ENCODE measurements at regions not wholly inside any gene's neighbourhood (a gene's known extent, or its start where the extent isn't known, plus 50 kb on each side); places are given as distances from the start of the nearest gene placed in this dataset.

DNA sequence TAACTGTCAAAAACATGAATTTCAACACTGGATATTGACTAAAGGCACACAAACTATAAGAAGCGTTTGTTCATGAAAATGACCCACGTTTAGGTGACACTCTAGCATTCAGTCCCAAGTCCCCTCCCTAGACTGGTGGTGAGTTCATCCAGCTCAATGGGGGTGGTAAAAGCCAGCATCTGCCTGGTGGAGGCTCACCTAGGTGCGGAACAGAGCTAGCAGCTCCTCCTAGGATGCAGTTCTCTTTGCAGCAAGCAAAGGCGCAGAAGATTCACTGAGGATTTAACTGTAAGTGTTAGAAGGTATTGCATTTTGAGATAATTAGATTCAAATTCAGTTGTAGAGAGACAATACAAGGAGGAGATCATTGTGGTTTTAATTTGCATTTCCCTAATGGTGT lies 87.6 kb downstream of the VSTM2A start:
- DNase-seq (ENCODE audit: low read depth in 3 of 3), result no peak

GRCh38 chr7:54622696-54623309 lies 80.6 kb downstream of the VSTM2A start:
- DNase-seq (ENCODE audit: low read depth in 3 of 3), result no peak

All from stimulated activated CD4-positive, alpha-beta T cell treated with anti-CD3 and anti-CD28 coated beads, TNF-alpha, amount 100 ng/mL, for 24 hours (primary cell).